K562 (cell line): ENCODE measurements at regions not wholly inside any gene's neighbourhood (a gene's known extent, or its start where the extent isn't known, plus 50 kb on each side); places are given as distances from the start of the nearest gene placed in this dataset.

Experiments
- ATAC-seq: fragments of 200-7000 bp; cut with Tn5 transposase; 3 replicates; pipeline ENCODE4 v1.9.1; 2020; ENCODE audit warnings: moderate library complexity
- BruUV-seq: library from RNA; stranded (reverse); fragments of 400-500 nt; replicated peaks from 2 replicates; lab custom pipeline; 2021; lab: Mats Ljungman, UMichigan
- CTCF ChIA-PET: fragments of 300-600 bp; formaldehyde crosslinking; extraction: SDS; loops from one replicate; lab custom pipeline; 2021; ENCODE audit warnings: low intra/inter-chr PET ratio; lab: Yijun Ruan, JAX
- POLR2A ChIA-PET: fragments of 300-600, 350-650 bp; sonication (Branson Sonifier 250); formaldehyde crosslinking; extraction: SDS; loops from one replicate; lab custom pipeline; 2021; ENCODE audit warnings: antibody characterized with exemption, inconsistent platforms; lab: Yijun Ruan, JAX
- DNase-seq, 4 experiments: peaks; one replicate each; pipeline versions ENCODE4 v3.0.0 to v3.0.0-alpha.2; 2011 to 2018; ENCODE audit warnings: low spot score in 3 of 4, mixed read lengths in 3 of 4; ENCODE audit errors: extremely low read depth in 1 of 4
- FAIRE-seq: peaks from 2 replicates; lab custom pipeline; 2011; peaks lifted over from hg19 to GRCh38; lab: Jason Lieb, UNC
- H2AFZ ChIP-seq: 2 replicates; pipeline ENCODE4 v1.6.0; 2011; ENCODE audit warnings: low read depth, low read length, control low read depth, inconsistent platforms
- H3K27ac ChIP-seq: fragments of 200-600 bp; 3 replicates; pipeline ENCODE4 v1.8.0; 2011; ENCODE audit warnings: low read depth, mild to moderate bottlenecking, control low read depth, inconsistent platforms, low read length, moderate library complexity, mixed read lengths; ENCODE audit errors: extremely low read depth
- H3K27me3 ChIP-seq, 2 experiments: fragments of 300-600 bp in 1 of 2; 2 replicates in 1 of 2; 3 replicates in 1 of 2; pipeline versions ENCODE4 v1.6.0 to v1.8.0; 2011; ENCODE audit warnings: inconsistent platforms in 2 of 2, low read length in 2 of 2, mild to moderate bottlenecking in 1 of 2, mixed read lengths in 1 of 2, moderate library complexity in 1 of 2; ENCODE audit not compliant: control insufficient read depth in 2 of 2, insufficient read depth in 2 of 2
- H3K36me3 ChIP-seq: fragments of 300-600 bp; 3 replicates; pipeline ENCODE4 v1.8.0; 2011; ENCODE audit warnings: mild to moderate bottlenecking, low read length, inconsistent platforms; ENCODE audit not compliant: control insufficient read depth, insufficient read depth
- H3K4me1 ChIP-seq, 2 experiments: fragments of 200-600 bp in 1 of 2; replicated peaks in 1 of 2; 2 replicates in 1 of 2; 3 replicates in 1 of 2; pipeline versions ENCODE4 v1.5.1 to v1.8.0; 2011; ENCODE audit warnings: inconsistent platforms in 2 of 2, low read length in 2 of 2, mild to moderate bottlenecking in 1 of 2, mixed read lengths in 1 of 2, moderate library complexity in 1 of 2; ENCODE audit not compliant: control insufficient read depth in 2 of 2, insufficient read depth in 2 of 2
- H3K4me2 ChIP-seq: 2 replicates; pipeline ENCODE4 v1.6.1; 2011; ENCODE audit warnings: low read length, control low read depth, inconsistent platforms, mixed read lengths; ENCODE audit not compliant: insufficient read depth
- H3K4me3 ChIP-seq: fragments of 200-600 bp; sonication (generic), shearing (Covaris generic); 2 replicates; pipeline ENCODE4 v1.5.1; 2016; ENCODE audit warnings: control low read depth, inconsistent platforms
- H3K79me2 ChIP-seq: fragments of 200-600 bp; 3 replicates; pipeline ENCODE4 v1.8.0; 2011; ENCODE audit warnings: low read length, inconsistent platforms; ENCODE audit not compliant: control insufficient read depth, insufficient read depth
- H3K9ac ChIP-seq, 2 experiments: 2 replicates each; pipeline versions ENCODE4 v1.6.0 to v1.6.1; 2011; ENCODE audit warnings: low read depth in 2 of 2, low read length in 2 of 2, control low read depth in 1 of 2, inconsistent platforms in 1 of 2, mild to moderate bottlenecking in 1 of 2, mixed read lengths in 1 of 2; ENCODE audit not compliant: insufficient read depth in 1 of 2
- H3K9me1 ChIP-seq: one replicate; pipeline ENCODE4 v1.6.0; 2011; ENCODE audit warnings: inconsistent platforms, mild to moderate bottlenecking, low read length, moderate library complexity; ENCODE audit not compliant: control insufficient read depth, insufficient read depth
- H3K9me3 ChIP-seq: replicated peaks from 2 replicates; pipeline ENCODE4 v1.5.1; 2011; ENCODE audit warnings: low read depth, low read length, inconsistent platforms; ENCODE audit not compliant: control insufficient read depth, insufficient read depth
- H4K20me1 ChIP-seq: replicated peaks from 2 replicates; pipeline ENCODE4 v1.6.1; 2011; ENCODE audit warnings: low read length, inconsistent platforms, mixed read lengths; ENCODE audit not compliant: control insufficient read depth, insufficient read depth
- NCOA4 ChIP-seq: fragments of 450-650 bp; IDR thresholded peaks from 2 replicates; pipeline ENCODE4 v1.6.1; 2018; ENCODE audit warnings: mild to moderate bottlenecking; ENCODE audit not compliant: partially characterized antibody
- SP1 ChIP-seq: sonication (generic); formaldehyde crosslinking; IDR thresholded peaks from 2 replicates; pipeline ENCODE4 v1.8.1; 2022; ENCODE audit warnings: mild to moderate bottlenecking, missing genetic modification reagents
- SREBF2 ChIP-seq: sonication (generic); formaldehyde crosslinking; IDR thresholded peaks from 2 replicates; pipeline ENCODE4 v1.4.0; 2020; ENCODE audit warnings: mild to moderate bottlenecking, missing genetic modification reagents
- SRSF7 ChIP-seq: fragments of 200-400 bp; formaldehyde crosslinking; optimal IDR thresholded peaks from 2 replicates; pipeline ENCODE3; 2017; ENCODE audit warnings: mild to moderate bottlenecking, low read depth, low read length
- ZNF282 ChIP-seq: sonication (generic); formaldehyde crosslinking; IDR thresholded peaks from 2 replicates; pipeline ENCODE4 v1.8.1; 2023; ENCODE audit warnings: missing genetic modification reagents
- WGBS: fragments of 100-300 bp; shearing (Covaris generic); methylation state at CpG from one replicate; pipeline ENCODE4 v1.1.6; 2016; ENCODE audit warnings: low coverage, mixed read lengths; ENCODE audit not compliant: insufficient coverage; ENCODE audit errors: missing lambda C conversion rate; 5-methylcytosine and 5-hydroxymethylcytosine counted together
- in situ Hi-C: fragments of 300-500 bp; cut with MboI; formaldehyde crosslinking; loops from 4 replicates; pipeline ENCODE4 v1.15.0; 2018; ENCODE audit warnings: inconsistent platforms, mixed read lengths
- intact Hi-C: fragments of 100-400 bp; cut with micrococcal nuclease; formaldehyde crosslinking; loops from 2 replicates; pipeline ENCODE4 v1.14.2; 2022
- TF ChIP-seq, protein P1 (sequence below): fragments of 200-800 bp; sonication (Bioruptor generic); IDR thresholded peaks from 2 replicates; pipeline ENCODE4 v1.6.1; 2017; ENCODE audit warnings: missing genetic modification characterization, missing compliant biosample characterization

DNA sequence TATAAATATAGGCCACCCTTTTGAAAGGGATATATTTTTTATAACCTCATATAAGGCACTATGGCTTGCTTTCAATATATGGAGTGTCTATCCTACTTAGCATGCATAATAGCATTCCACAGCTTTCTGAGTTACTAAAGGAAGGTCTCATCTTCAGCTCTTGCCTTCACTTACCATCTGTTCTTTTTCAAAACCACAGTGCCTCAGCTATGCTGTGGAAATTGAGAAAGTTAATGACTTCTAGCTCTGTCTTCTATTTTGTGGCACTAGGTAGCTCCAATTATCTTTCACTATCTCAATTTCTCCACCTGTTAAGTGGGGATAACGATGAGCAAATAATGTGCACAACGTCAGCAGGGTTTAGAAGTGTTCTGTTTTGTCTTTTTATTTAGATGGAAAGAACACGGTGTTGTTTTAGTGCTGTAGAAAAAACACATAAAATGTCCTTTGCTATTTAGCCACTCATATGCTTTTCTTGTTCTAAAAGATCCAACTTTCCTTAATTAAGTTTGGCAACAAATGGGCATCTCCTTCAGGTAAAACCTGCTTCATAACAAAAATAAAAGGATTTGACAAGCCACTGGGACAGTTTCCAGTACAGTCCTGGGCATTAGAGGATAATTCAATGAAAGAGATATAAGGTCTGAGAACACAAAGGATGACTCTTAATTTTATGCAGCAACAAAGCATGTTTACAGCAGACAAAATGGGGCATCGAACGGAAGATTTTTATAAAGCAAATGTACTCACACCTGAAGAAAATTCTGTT, 462.0 kb upstream of the SYT1 start:
- no peak overlapping the region for H3K27ac ChIP-seq
- H3K4me3 ChIP-seq: no peak overlapping the region
- no peaks in the 10 kb centered on the region for H3K9me3 ChIP-seq
- no TSS peak for BruUV-seq
- H3K27me3 ChIP-seq: no peaks in the 10 kb centered on the region
- no peaks in the 10 kb centered on the region for H4K20me1 ChIP-seq
- in situ Hi-C loops: no loop called here
- WGBS: 1% methylated on average over 5 of the region's 5 CpGs
- H3K9me1 ChIP-seq: no peaks in the 10 kb centered on the region
- no peaks in the 10 kb centered on the region for H3K36me3 ChIP-seq
- DNase-seq: no peak
- no peak for TF ChIP-seq SP1 (CRISPR knock-in tag)
- no peak for TF ChIP-seq SREBF2 (CRISPR knock-in tag)
- TF ChIP-seq, all 486 proteins: peak for 0
- ATAC-seq (no peak), FAIRE-seq (no peak)
- no peak overlapping the region for H3K9ac ChIP-seq
- H3K4me2 ChIP-seq: no peak overlapping the region
- intact Hi-C loops: no loop called here
- no peaks in the 10 kb centered on the region for H3K79me2 ChIP-seq
- H2AFZ ChIP-seq: no peak overlapping the region
- no peaks in the 10 kb centered on the region for H3K4me1 ChIP-seq
- ChIA-PET CTCF (no interaction called here), POLR2A (no interaction called here)

DNA sequence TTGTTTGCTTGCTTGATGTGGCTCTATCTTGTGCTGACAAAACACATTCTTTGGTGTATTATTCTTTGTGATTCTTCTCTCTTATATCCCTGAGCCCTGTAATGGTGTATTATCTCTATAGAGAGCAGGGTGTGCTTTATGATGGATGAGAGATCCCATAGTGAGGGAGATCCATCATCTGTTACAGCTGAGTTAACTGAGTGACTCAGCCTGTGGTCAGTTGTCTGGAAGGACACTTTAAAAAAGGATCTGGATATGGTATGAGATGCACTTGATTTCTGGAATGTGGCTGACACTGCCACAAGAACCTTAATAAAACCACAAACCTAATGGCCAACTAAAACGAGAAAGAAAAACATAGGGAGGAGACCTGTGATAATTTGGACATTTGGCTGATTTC, 461.4 kb upstream of the SYT1 start:
- no peak for DNase-seq
- FAIRE-seq: no peak
- CTCF ChIA-PET: no interaction called here
- Histone ChIP-seq H3K9ac (no peak overlapping the region), H3K9me1 (no peaks in the 10 kb centered on the region), H3K27ac (no peak overlapping the region), H4K20me1 (no peaks in the 10 kb centered on the region), H3K4me2 (no peak overlapping the region), H3K4me3 (no peak overlapping the region), H3K27me3 (no peaks in the 10 kb centered on the region), H2AFZ (no peak overlapping the region), H3K4me1 (no peaks in the 10 kb centered on the region), H3K79me2 (no peaks in the 10 kb centered on the region), H3K9me3 (no peaks in the 10 kb centered on the region), H3K36me3 (no peaks in the 10 kb centered on the region)
- WGBS: 0% methylated on average over 1 of the region's 1 CpG
- POLR2A ChIA-PET: no interaction called here
- in situ Hi-C loops: no loop called here
- no TSS peak for BruUV-seq
- intact Hi-C loops: no loop called here
- ATAC-seq: no peak
- TF ChIP-seq ZNF282 (no peak), NCOA4 (no peak), SRSF7 (no peak)
- TF ChIP-seq, protein P1, sequence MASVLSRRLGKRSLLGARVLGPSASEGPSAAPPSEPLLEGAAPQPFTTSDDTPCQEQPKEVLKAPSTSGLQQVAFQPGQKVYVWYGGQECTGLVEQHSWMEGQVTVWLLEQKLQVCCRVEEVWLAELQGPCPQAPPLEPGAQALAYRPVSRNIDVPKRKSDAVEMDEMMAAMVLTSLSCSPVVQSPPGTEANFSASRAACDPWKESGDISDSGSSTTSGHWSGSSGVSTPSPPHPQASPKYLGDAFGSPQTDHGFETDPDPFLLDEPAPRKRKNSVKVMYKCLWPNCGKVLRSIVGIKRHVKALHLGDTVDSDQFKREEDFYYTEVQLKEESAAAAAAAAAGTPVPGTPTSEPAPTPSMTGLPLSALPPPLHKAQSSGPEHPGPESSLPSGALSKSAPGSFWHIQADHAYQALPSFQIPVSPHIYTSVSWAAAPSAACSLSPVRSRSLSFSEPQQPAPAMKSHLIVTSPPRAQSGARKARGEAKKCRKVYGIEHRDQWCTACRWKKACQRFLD (CRISPR knock-in tag): no peak
